ENCODE measurements at regions not wholly inside any gene's neighbourhood (a gene's known extent, or its start where the extent isn't known, plus 50 kb on each side); places are given as distances from the start of the nearest gene placed in this dataset.

DNA sequence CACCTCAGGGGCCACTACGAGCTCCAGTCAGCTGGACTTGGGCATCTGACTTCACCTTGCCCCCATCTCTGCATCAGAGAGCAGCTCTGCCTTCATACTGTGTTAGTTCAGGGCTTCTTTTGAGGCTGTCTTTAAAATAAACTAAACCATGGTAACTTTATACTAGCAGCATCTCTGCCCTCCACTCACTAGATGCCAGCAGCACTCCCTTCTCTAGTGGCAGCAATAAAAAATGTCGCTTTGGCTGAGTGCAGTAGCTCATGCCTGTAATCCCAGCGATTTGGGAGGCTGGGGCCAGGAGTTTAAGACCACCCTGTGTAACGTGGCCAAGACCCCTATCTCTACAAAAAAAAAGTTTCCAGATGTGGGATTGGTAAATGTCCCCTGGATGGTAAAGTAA is 584.4 kb downstream of the INHBA start:
- DNase-seq (ENCODE audit: insufficient read length, low spot score) (no peak), FAIRE-seq (no peak)
- TF ChIP-seq, protein P1, sequence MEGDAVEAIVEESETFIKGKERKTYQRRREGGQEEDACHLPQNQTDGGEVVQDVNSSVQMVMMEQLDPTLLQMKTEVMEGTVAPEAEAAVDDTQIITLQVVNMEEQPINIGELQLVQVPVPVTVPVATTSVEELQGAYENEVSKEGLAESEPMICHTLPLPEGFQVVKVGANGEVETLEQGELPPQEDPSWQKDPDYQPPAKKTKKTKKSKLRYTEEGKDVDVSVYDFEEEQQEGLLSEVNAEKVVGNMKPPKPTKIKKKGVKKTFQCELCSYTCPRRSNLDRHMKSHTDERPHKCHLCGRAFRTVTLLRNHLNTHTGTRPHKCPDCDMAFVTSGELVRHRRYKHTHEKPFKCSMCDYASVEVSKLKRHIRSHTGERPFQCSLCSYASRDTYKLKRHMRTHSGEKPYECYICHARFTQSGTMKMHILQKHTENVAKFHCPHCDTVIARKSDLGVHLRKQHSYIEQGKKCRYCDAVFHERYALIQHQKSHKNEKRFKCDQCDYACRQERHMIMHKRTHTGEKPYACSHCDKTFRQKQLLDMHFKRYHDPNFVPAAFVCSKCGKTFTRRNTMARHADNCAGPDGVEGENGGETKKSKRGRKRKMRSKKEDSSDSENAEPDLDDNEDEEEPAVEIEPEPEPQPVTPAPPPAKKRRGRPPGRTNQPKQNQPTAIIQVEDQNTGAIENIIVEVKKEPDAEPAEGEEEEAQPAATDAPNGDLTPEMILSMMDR (IDR thresholded peaks at IDR 0.05; ENCODE audit: insufficient read depth, missing control alignments), result no peak

DNA sequence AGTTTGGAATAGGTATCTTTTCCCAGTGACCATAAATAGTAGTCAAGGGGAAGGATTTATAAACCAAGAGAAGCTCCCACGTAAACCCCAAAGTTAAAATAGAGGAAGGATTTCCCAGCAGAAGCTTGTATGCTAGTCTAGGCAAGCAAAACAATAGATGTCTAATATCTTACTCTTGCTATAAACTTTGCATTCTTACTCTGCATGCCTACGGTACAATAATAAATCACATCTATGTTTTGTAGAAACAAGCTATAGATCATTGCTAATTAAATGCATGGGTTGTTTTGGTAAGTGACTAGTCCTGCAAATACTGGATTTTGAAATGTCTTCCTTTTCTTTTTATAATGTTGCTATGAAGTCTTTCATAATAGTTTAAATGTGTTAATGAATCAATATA is 585.5 kb downstream of the INHBA start:
- FAIRE-seq (no peak), DNase-seq (ENCODE audit: insufficient read length, low spot score) (no peak)
- TF ChIP-seq, protein P1 (IDR thresholded peaks at IDR 0.05; ENCODE audit: insufficient read depth, missing control alignments), result no peak

DNA sequence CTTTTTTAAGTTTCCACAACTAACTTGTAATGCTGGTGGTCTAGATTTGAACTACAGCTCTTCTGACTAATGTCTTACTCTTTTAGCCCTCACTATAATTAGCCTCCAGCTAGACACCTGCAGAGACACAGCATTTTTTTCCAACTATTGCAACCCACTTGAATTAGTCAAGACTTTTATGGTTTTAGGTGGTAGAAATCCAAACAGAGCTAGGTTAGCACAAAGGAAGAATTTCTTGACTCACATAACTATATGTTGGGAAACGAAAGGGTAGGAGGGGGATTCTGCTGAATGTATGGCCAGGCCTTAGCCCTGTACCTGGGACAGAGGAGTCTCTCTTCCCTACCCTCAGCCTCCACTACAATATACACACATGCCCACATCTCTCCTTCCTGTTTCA is 586.1 kb downstream of the INHBA start:
- TF ChIP-seq, protein P1 (IDR thresholded peaks at IDR 0.05; ENCODE audit: insufficient read depth, missing control alignments), result no peak
- FAIRE-seq, result no peak
- DNase-seq (ENCODE audit: insufficient read length, low spot score), result no peak

DNA sequence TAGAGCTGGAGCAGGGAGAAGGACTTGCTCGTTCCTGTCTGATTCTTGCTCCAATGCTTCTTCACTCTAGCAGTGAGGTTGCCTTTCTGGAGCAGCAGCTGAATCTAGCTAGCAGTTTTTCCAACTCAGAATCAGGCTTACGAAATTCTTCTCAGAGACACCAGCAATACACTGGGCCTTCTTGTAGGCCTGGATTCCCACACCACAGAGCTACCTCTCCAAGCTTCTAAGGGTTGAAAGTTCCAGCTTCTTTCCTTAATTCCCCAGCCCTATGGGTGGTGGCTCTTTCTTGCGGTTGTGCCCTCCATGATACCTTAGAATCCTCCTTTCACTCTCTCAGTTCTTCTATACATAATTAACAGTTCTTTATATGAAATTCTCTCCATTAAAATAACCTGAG is 586.6 kb downstream of the INHBA start:
- no peak for FAIRE-seq
- no peak for DNase-seq (ENCODE audit: insufficient read length, low spot score)
- TF ChIP-seq, protein P1 (IDR thresholded peaks at IDR 0.05; ENCODE audit: insufficient read depth, missing control alignments), result no peak

DNA sequence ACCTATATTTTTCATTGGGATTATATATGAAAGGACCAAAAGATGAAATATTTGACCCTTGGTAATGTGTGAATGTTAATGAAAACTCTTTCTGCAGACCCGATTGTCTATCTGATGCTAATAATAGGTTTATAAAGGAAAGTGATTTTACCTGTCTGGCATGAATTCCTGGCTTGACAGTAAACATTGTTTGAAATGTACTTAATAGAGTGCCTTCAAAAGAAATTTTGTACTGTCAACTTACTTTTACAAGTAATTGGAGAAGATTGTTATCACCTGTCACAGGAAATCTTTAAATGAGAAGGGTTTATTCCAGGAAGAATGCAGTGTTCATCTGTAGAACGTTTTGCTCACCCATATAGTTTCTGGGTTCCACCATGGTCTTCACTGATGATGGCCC is 588.2 kb downstream of the INHBA start:
- TF ChIP-seq, protein P1 (IDR thresholded peaks at IDR 0.05; ENCODE audit: insufficient read depth, missing control alignments), result no peak
- FAIRE-seq (no peak), DNase-seq (ENCODE audit: insufficient read length, low spot score) (no peak)

DNA sequence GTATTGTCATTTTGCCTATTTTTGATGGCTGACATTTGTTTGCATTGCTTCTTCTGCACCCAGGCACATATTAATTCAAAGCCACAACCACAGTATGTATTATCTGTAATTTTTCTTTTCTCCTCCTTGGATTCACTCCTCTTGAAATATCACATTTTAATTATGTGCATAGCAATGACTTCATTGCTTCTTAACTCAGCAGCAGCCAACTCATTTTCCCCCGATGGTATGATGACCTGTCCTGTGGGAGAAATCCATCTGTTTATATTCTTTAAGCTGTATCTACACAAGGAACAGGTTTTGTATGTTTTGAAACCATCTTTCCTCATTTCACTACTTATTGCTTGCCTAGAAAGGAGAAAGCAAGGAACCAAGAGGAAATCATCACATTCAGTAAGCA is 588.8 kb downstream of the INHBA start:
- no peak for FAIRE-seq
- TF ChIP-seq, protein P1 (IDR thresholded peaks at IDR 0.05; ENCODE audit: insufficient read depth, missing control alignments), result no peak
- no peak for DNase-seq (ENCODE audit: insufficient read length, low spot score)

DNA sequence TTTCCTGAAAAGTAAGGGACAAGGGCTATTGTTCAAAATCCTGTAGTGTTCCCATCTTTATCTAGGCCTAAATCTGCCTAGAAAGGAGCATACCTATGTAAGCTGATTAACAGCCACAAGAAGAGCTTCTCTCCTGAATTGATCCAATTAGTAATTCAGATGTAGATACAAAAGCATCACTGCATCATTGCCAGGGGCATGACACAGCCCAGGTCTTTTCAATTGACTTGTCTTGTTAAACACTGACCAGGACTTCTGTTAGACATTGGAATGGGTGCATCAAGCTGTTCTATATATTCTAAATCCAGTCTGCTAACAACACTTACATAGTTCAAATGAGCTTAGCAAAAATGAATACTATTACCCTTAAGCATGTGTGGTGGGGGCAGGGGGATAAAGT is 589.2 kb downstream of the INHBA start:
- TF ChIP-seq, protein P1 (IDR thresholded peaks at IDR 0.05; ENCODE audit: insufficient read depth, missing control alignments), result no peak
- DNase-seq (ENCODE audit: insufficient read length, low spot score), result no peak
- FAIRE-seq, result peak; percentile 16

Data from D721Med (cell line).